ENCODE measurements at regions not wholly inside any gene's neighbourhood (a gene's known extent, or its start where the extent isn't known, plus 50 kb on each side); places are given as distances from the start of the nearest gene placed in this dataset.

DNA sequence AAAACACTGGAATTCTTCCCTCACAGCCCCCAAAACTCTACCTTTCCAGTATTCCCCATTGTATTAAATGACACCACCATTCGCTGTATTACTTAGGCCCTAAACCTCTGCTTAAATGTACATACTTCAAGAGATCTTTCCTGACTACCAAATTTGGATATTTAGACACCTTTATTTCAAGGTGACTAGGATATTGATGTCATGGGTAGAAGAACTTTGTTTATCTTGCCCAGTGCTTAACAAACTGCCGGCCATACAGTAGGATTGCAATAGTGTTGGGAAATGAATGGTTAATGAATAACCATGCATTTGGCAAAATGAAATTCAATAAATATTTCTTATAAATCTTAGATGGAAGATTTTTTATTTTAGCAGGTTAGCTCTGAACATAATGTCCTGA is 86.2 kb upstream of the CA10 start:
- Mint-ChIP-seq H3K4me3 (ENCODE audit: unreplicated experiment) (no peak overlapping the region), H3K9me3 (ENCODE audit: unreplicated experiment) (no peaks in the 10 kb centered on the region), H3K4me1 (ENCODE audit: low read depth, unreplicated experiment) (peaks cover 4% of the 10 kb centered on the region), H3K36me3 (ENCODE audit: low read depth, unreplicated experiment) (no peaks in the 10 kb centered on the region), H3K27ac (ENCODE audit: unreplicated experiment) (no peak overlapping the region), H3K27me3 (ENCODE audit: low read depth, unreplicated experiment) (no peaks in the 10 kb centered on the region)
- no peaks in the 10 kb centered on the region for H3K4me1 ChIP-seq (ENCODE audit: insufficient read depth, low read length)
- no peak overlapping the region for H2AFZ ChIP-seq (ENCODE audit: low read depth, low read length)
- H4K20me1 ChIP-seq (ENCODE audit: insufficient read depth, low read length): no peaks in the 10 kb centered on the region
- H3K27me3 ChIP-seq (ENCODE audit: insufficient read depth, low read length): no peaks in the 10 kb centered on the region
- H3K79me2 ChIP-seq (ENCODE audit: insufficient read depth, low read length): no peaks in the 10 kb centered on the region
- no peaks in the 10 kb centered on the region for H3K9me3 ChIP-seq (ENCODE audit: insufficient read depth, low read depth, low read length)
- H3K27ac ChIP-seq (ENCODE audit: low read depth, low read length): no peak overlapping the region
- FAIRE-seq (no peak), DNase-seq (ENCODE audit: low read depth) (no peak)
- H3K4me3 ChIP-seq (ENCODE audit: insufficient read depth, low read depth, low read length): no peak overlapping the region
- H3K36me3 ChIP-seq (ENCODE audit: insufficient read depth, low read length): no peaks in the 10 kb centered on the region
- TF ChIP-seq EZH2 (IDR thresholded peaks at IDR 0.05; ENCODE audit: insufficient read depth, low read length): no peak
- TF ChIP-seq, protein P1, sequence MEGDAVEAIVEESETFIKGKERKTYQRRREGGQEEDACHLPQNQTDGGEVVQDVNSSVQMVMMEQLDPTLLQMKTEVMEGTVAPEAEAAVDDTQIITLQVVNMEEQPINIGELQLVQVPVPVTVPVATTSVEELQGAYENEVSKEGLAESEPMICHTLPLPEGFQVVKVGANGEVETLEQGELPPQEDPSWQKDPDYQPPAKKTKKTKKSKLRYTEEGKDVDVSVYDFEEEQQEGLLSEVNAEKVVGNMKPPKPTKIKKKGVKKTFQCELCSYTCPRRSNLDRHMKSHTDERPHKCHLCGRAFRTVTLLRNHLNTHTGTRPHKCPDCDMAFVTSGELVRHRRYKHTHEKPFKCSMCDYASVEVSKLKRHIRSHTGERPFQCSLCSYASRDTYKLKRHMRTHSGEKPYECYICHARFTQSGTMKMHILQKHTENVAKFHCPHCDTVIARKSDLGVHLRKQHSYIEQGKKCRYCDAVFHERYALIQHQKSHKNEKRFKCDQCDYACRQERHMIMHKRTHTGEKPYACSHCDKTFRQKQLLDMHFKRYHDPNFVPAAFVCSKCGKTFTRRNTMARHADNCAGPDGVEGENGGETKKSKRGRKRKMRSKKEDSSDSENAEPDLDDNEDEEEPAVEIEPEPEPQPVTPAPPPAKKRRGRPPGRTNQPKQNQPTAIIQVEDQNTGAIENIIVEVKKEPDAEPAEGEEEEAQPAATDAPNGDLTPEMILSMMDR (IDR thresholded peaks at IDR 0.05; ENCODE audit: insufficient read depth, low read depth, low read length): no peak
- no peak overlapping the region for H3K9ac ChIP-seq (ENCODE audit: low read length)
- no peak overlapping the region for H3K4me2 ChIP-seq (ENCODE audit: low read length)

DNA sequence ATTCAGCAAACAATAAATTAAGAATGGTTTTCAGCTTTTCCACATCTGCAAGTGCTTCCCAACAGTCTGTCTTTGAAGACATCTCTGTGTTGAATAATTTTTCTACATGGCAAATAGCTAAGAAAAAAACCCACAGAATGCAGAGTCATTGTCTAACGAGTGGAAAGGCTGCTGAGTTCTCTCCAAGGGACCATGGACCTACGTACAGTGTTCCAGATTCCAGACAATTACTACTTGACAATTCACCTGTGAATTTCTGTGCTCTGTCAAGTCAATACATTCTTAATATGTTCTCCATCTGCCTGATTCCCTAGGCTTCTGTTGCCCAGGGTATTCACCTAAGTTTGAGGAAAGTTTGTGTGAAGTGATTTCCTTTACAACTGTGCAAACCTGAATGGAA is 83.8 kb upstream of the CA10 start:
- Histone ChIP-seq H4K20me1 (ENCODE audit: insufficient read depth, low read length) (no peaks in the 10 kb centered on the region), H2AFZ (ENCODE audit: low read depth, low read length) (no peak overlapping the region), H3K79me2 (ENCODE audit: insufficient read depth, low read length) (no peaks in the 10 kb centered on the region), H3K27ac (ENCODE audit: low read depth, low read length) (no peak overlapping the region), H3K27me3 (ENCODE audit: insufficient read depth, low read length) (no peaks in the 10 kb centered on the region), H3K4me1 (ENCODE audit: insufficient read depth, low read length) (no peaks in the 10 kb centered on the region), H3K9me3 (ENCODE audit: insufficient read depth, low read depth, low read length) (no peaks in the 10 kb centered on the region), H3K4me2 (ENCODE audit: low read length) (no peak overlapping the region), H3K9ac (ENCODE audit: low read length) (no peak overlapping the region), H3K4me3 (ENCODE audit: insufficient read depth, low read depth, low read length) (no peak overlapping the region), H3K36me3 (ENCODE audit: insufficient read depth, low read length) (no peaks in the 10 kb centered on the region)
- FAIRE-seq (no peak), DNase-seq (ENCODE audit: low read depth) (no peak)
- no peaks in the 10 kb centered on the region for H3K27me3 Mint-ChIP-seq (ENCODE audit: low read depth, unreplicated experiment)
- H3K9me3 Mint-ChIP-seq (ENCODE audit: unreplicated experiment): no peaks in the 10 kb centered on the region
- peaks cover 7% of the 10 kb centered on the region for H3K4me1 Mint-ChIP-seq (ENCODE audit: low read depth, unreplicated experiment)
- H3K4me3 Mint-ChIP-seq (ENCODE audit: unreplicated experiment): no peak overlapping the region
- H3K27ac Mint-ChIP-seq (ENCODE audit: unreplicated experiment): no peak overlapping the region
- no peak for TF ChIP-seq EZH2 (IDR thresholded peaks at IDR 0.05; ENCODE audit: insufficient read depth, low read length)
- TF ChIP-seq, protein P1 (IDR thresholded peaks at IDR 0.05; ENCODE audit: insufficient read depth, low read depth, low read length): no peak
- H3K36me3 Mint-ChIP-seq (ENCODE audit: low read depth, unreplicated experiment): no peaks in the 10 kb centered on the region

DNA sequence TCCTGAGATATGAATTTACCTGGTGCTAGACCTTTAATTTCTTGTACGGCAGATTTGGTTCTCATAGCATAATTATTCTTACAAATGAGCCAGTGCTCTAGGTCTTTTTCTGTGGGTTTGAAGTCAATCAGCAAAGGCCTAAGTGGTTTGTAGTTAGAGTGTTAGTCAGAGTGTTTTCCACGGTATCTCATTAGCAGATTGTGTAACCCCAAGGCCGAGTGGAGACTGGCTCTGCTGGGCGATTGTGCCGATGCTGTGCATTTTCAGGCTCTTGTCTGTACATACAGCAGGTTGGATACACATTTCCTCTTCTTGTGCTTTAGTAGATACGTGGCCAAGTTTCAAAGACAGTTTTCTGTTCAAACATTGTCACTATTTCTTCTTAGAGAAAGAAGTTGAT is 78.6 kb upstream of the CA10 start:
- H3K9me3 Mint-ChIP-seq (ENCODE audit: unreplicated experiment): no peaks in the 10 kb centered on the region
- TF ChIP-seq, protein P1 (IDR thresholded peaks at IDR 0.05; ENCODE audit: insufficient read depth, low read depth, low read length): no peak
- no peak for TF ChIP-seq EZH2 (IDR thresholded peaks at IDR 0.05; ENCODE audit: insufficient read depth, low read length)
- FAIRE-seq: no peak

More for the DNA sequence above, 78.6 kb upstream of the CA10 start:
- Histone ChIP-seq H3K9me3 (ENCODE audit: insufficient read depth, low read depth, low read length) (no peaks in the 10 kb centered on the region), H3K79me2 (ENCODE audit: insufficient read depth, low read length) (no peaks in the 10 kb centered on the region), H3K27ac (ENCODE audit: low read depth, low read length) (no peak overlapping the region), H3K27me3 (ENCODE audit: insufficient read depth, low read length) (no peaks in the 10 kb centered on the region), H3K4me2 (ENCODE audit: low read length) (no peak overlapping the region), H3K9ac (ENCODE audit: low read length) (no peak overlapping the region), H3K4me1 (ENCODE audit: insufficient read depth, low read length) (peaks cover under 1% of the 10 kb centered on the region), H3K36me3 (ENCODE audit: insufficient read depth, low read length) (no peaks in the 10 kb centered on the region), H3K4me3 (ENCODE audit: insufficient read depth, low read depth, low read length) (no peak overlapping the region), H2AFZ (ENCODE audit: low read depth, low read length) (no peak overlapping the region), H4K20me1 (ENCODE audit: insufficient read depth, low read length) (no peaks in the 10 kb centered on the region)
- no peak overlapping the region for H3K4me3 Mint-ChIP-seq (ENCODE audit: unreplicated experiment)
- H3K4me1 Mint-ChIP-seq (ENCODE audit: low read depth, unreplicated experiment): peaks cover 33% of the 10 kb centered on the region
- H3K27me3 Mint-ChIP-seq (ENCODE audit: low read depth, unreplicated experiment): no peaks in the 10 kb centered on the region
- no peak for DNase-seq (ENCODE audit: low read depth)
- no peak overlapping the region for H3K27ac Mint-ChIP-seq (ENCODE audit: unreplicated experiment)
- H3K36me3 Mint-ChIP-seq (ENCODE audit: low read depth, unreplicated experiment): no peaks in the 10 kb centered on the region

All from astrocyte (in vitro differentiated cells and primary cell).